ENCODE measurements at regions not wholly inside any gene's neighbourhood (a gene's known extent, or its start where the extent isn't known, plus 50 kb on each side); places are given as distances from the start of the nearest gene placed in this dataset.

GRCh38 chr15:91525751-91526150, 327.8 kb upstream of the SLCO3A1 start:
- Histone ChIP-seq H3K27me3 (ENCODE audit: insufficient read depth, low read length) (peaks cover 5% of the 10 kb centered on the region; the same call in 1 of the 2 replicates), H3K9ac (ENCODE audit: low read length) (no peak overlapping the region), H3K79me2 (ENCODE audit: insufficient read depth, low read length) (no peaks in the 10 kb centered on the region), H3K27ac (ENCODE audit: low read depth, low read length) (no peak overlapping the region), H3K4me2 (ENCODE audit: low read length) (no peak overlapping the region), H3K36me3 (ENCODE audit: control insufficient read depth in 1 of 2, insufficient read depth in 2 of 2, low read length in 2 of 2) (no peaks in the 10 kb centered on the region), H3K4me1 (ENCODE audit: control insufficient read depth in 1 of 2, insufficient read depth in 2 of 2, low read length in 2 of 2) (no peaks in the 10 kb centered on the region), H3K4me3 (replicated peaks in 1 of 2; ENCODE audit: low read depth in 1 of 2, low read length in 2 of 2) (no peak overlapping the region), H4K20me1 (ENCODE audit: insufficient read depth) (no peaks in the 10 kb centered on the region), H2AFZ (ENCODE audit: low read depth, low read length, poor library complexity, severe bottlenecking) (no peak overlapping the region), H3K9me3 (ENCODE audit: control insufficient read depth in 1 of 2, insufficient read depth in 1 of 2, low read depth in 1 of 2, low read length in 2 of 2) (no peaks in the 10 kb centered on the region), H3K9me2 (ENCODE audit: insufficient read depth) (no peaks in the 10 kb centered on the region)
- ChIA-PET CTCF (no interaction called here), POLR2A (no interaction called here), RAD21 (ENCODE audit: low non-redundant PET in 1 of 2, low total read pairs in 2 of 2, uncharacterized antibody in 2 of 2, unreplicated experiment in 2 of 2) (no interaction called here)
- intact Hi-C loops (cut with micrococcal nuclease): no loop called here
- ATAC-seq: no peak
- TF ChIP-seq FOSL1 (IDR thresholded peaks at IDR 0.05; ENCODE audit: low read depth): no peak
- TF ChIP-seq EZH2 (IDR thresholded peaks at IDR 0.05): no peak
- TF ChIP-seq SIN3A (IDR thresholded peaks at IDR 0.05; ENCODE audit: low read depth): no peak
- TF ChIP-seq RAD21 (IDR thresholded peaks at IDR 0.05; ENCODE audit: low read depth): no peak
- no peak for TF ChIP-seq POLR2AphosphoS5 (IDR thresholded peaks at IDR 0.05; ENCODE audit: low read depth, low read length)
- TF ChIP-seq SP1 (IDR thresholded peaks at IDR 0.05; ENCODE audit: low read depth): no peak
- TF ChIP-seq ZBTB33 (IDR thresholded peaks at IDR 0.05; ENCODE audit: extremely low read depth, insufficient replicate concordance, low read length): no peak
- TF ChIP-seq JUND (IDR thresholded peaks at IDR 0.05): no peak
- no peak for TF ChIP-seq CTCF (IDR thresholded peaks at IDR 0.05 in 2 of 3, conservative IDR thresholded peaks at IDR 0.05 in 1 of 3; ENCODE audit: borderline replicate concordance in 1 of 3, insufficient read depth in 1 of 3, low read depth in 2 of 3, low read length in 2 of 3)
- no peak for TF ChIP-seq REST (IDR thresholded peaks at IDR 0.05; ENCODE audit: low read depth)
- no peak for TF ChIP-seq YY1 (IDR thresholded peaks at IDR 0.05; ENCODE audit: extremely low read depth, insufficient replicate concordance, low read depth, low read length)
- no peak for TF ChIP-seq POLR2A (IDR thresholded peaks at IDR 0.05; ENCODE audit: borderline replicate concordance, extremely low read depth, insufficient read depth, insufficient read length)
- no peak for TF ChIP-seq MAX (IDR thresholded peaks at IDR 0.05)
- TF ChIP-seq CBX3 (IDR thresholded peaks at IDR 0.05; ENCODE audit: low read depth): no peak
- no peak for TF ChIP-seq ZFX (IDR thresholded peaks at IDR 0.05)
- DNase-seq (ENCODE audit: low read depth, low spot score): no peak
- no TSS peak for BruUV-seq (replicated peaks)

Measured in HCT116 (cell line).